Suppressor macrophage treated with lipopolysaccharide for 4 hours (primary cell): ENCODE measurements at regions not wholly inside any gene's neighbourhood (a gene's known extent, or its start where the extent isn't known, plus 50 kb on each side); places are given as distances from the start of the nearest gene placed in this dataset.

Experiments used
- DNase-seq: peaks from one replicate; pipeline ENCODE4 v3.0.0-alpha.2; 2020

DNA sequence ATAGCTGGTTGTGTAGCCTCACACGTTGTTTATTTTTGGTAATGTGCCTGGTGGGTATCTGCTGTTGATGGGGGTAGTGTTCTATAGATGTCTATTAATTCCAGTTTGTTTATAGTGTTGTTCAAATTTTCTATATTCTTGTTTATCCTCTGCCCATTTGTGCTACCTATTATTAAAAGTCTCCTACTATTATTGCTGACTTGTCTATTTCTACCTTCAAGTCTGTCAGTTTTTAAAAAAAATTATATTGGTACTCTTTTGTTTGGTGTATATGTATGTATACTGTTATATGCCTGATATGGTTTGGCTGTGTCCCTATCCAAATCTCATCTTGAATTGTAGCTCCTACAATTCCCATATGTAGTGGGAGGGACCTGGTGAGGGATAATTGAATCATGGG lies 578.6 kb downstream of the PCDH7 start:
- DNase-seq: no peak

DNA sequence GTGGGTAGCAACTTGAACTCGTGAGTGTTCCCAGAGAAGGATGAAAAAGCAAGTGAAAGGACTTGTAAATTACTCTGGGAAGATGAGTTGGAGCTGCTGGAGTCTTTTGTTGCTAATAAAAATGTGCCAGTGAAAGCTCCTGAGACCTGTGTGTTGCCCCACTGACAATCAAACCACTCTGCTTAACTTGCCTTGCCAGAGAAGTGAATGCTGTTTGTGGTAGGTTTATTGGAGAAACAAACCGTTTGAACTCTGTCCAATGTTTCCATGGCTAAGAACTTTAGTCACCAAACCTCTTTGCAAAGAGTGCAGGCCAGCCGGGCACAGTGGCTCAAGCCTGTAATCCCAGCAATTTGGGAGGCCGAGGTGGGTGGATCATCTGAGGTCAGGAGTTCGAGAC lies 586.9 kb downstream of the PCDH7 start:
- DNase-seq: no peak

- no peak for DNase-seq
Observed at GRCh38 chr4:31324814-31325213, 604.6 kb downstream of the PCDH7 start.

- no peak for DNase-seq
Observed at GRCh38 chr4:31325300-31325699, 605.1 kb downstream of the PCDH7 start.

- no peak for DNase-seq
Observed at GRCh38 chr4:31327031-31327430, 606.9 kb downstream of the PCDH7 start.

GRCh38 chr4:31328932-31329331 lies 608.8 kb downstream of the PCDH7 start:
- DNase-seq: no peak

DNA sequence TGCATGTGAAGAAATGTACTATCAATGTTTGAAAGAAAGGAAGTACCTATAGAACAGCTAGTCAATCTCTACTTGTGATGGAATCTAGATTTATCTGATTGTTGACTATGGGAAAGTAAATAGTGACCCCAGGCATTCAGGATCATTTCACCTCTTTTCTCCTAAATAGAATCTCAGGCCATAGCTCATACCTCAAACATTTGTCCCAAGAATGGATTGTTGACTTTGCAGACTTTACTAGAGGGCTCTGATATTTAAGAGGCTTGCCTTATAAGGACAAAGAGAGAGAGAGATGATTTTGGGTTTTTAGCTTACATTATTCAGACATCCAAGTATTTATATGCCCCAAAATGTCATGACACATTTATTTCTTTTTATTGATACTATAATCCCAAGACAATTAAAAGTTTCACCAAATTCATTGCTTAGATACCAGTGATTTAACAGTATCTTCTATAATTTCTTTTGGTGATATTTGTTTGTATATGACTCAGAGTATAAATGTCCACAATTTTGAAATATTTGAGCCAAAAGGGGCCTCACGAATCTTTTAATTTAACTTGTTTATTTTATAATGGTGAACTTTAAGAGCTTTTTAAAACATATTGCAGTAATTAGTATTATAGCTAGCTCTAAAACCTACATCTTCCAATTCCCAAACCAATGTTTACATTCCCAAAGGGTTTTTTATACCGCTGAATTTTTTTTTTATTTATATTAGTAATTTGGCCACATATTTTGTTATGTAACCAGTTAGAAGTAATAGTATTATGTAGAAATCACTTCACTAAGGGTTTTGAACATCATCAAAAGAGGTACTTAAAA lies 614.1 kb downstream of the PCDH7 start:
- DNase-seq: no peak

- no peak for DNase-seq
Observed at GRCh38 chr4:31338000-31338399, 617.8 kb downstream of the PCDH7 start.

GRCh38 chr4:31341601-31342359 lies 621.6 kb downstream of the PCDH7 start:
- DNase-seq: no peak

DNA sequence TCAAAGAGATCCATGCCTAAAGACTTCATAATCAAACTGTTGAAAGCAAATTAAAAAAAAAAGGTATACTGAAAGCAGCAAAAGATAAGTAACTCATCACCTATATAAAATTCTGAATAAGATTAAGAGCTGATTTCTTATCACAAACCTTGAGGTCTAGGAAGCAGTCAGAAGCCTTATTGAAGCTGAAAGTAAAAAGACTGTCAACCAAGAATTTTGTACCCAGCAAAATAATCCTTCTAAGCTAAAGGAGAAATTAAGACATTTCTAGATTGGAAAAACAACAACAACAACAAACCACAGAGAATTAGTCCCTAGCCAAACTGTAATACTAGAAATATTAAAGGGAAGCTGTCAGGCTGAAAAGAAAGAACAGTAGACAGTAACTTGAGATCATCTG lies 622.9 kb downstream of the PCDH7 start:
- no peak for DNase-seq

GRCh38 chr4:31349907-31350306 lies 629.7 kb downstream of the PCDH7 start:
- DNase-seq: no peak

- no peak for DNase-seq
Observed at GRCh38 chr4:31351695-31352094, 631.5 kb downstream of the PCDH7 start.

DNA sequence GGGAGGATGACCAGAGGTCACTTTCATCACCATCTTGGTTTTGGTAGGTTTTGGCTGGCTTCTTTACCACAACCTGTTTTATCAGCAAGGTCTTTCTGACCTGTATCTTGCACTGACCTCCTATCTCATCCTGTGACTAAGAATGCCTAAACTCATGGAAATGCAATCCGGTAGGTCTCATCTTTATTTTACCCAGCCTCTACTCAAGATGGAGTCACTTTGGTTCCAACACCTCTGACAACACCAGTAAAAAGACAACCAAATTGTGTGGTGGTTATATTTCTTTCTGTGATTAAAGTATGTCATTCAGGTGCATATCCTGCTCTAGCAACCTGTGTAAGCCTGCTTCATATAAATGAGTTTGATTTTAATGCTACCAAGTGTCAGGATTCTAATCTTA lies 636.7 kb downstream of the PCDH7 start:
- DNase-seq: no peak

GRCh38 chr4:31360786-31361185 lies 640.6 kb downstream of the PCDH7 start:
- no peak for DNase-seq

GRCh38 chr4:31362756-31363155 lies 642.6 kb downstream of the PCDH7 start:
- no peak for DNase-seq

GRCh38 chr4:31365006-31365690 lies 645.0 kb downstream of the PCDH7 start:
- no peak for DNase-seq

DNA sequence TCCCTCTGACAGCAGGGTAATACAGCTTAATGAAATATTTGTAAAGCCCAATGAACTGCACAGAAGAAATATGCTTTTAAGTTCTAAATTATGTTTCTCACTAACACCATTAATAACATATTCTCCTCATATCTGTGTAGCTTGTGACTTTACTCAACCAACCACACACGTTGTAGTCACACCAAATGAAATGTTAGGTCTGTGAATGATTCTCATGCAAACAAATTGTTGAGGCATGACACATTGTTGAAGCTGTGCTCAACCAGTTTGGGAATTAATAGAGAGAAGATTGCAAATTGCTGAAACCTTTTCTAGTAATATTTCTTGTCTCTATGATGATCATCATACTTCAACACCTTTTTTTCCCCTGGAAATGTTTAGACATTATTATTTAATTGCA lies 645.9 kb downstream of the PCDH7 start:
- no peak for DNase-seq

GRCh38 chr4:31370866-31371465 lies 650.8 kb downstream of the PCDH7 start:
- DNase-seq: peak; percentile 37

GRCh38 chr4:31374256-31374960 lies 654.2 kb downstream of the PCDH7 start:
- DNase-seq: no peak

GRCh38 chr4:31375936-31376335 lies 655.8 kb downstream of the PCDH7 start:
- DNase-seq: no peak

DNA sequence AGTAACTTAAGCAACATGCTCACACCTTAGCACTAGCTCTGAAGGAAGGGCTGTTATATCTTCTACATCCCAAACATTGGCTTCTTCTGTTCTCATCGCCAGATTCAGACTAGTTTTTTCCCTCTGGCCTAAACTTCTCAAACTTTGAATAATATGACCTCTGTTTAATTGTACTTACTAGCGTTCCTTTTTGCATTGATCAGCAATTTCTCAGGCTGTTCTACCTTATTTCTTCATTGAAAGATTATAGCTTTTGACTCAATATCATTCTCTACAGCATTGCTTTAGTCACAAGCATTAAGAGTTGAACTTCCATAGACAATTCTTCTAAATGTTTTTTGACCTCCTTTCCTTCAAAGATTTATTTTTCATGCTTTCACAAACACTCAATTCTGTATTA lies 659.2 kb downstream of the PCDH7 start:
- DNase-seq: no peak

DNA sequence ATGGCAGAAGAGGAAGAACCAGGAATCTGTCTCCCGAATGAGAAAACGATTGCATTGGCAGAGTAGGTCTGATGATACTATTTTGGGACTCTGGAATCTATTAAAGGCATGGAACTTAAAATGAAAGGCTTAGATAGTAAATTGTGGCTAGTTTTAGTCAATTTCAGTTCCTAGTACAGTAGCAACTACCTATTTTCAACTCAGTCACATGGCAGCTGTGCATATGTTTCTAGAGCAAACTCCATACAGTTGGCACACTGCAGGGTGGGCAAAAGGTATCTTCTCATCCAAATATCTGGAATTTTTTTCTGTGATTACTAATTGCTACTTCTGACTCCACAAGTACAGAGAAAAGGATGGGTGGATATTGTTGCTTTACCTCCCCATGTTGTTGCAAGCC lies 663.6 kb downstream of the PCDH7 start:
- no peak for DNase-seq

DNA sequence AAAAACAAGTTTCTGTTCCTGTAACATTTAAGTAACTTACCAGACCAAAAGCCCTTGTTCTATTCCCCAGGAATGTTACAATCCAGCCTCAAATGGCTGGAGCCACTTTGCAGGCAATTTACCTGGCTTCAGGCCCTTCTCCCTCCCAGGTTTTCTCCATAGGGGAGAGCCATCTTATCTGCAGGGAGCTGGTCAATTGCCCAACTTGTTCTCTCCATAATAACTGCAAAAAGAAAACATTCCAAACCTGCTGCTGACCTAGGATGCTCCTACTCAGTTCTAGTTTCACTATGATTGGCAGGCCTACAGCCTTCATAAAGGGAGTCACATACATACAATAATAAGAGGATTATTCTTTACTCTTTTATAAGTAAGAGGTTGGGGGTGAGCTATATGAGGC lies 670.7 kb downstream of the PCDH7 start:
- DNase-seq: no peak
